GM21529 (cell line): ENCODE measurements at regions not wholly inside any gene's neighbourhood (a gene's known extent, or its start where the extent isn't known, plus 50 kb on each side); places are given as distances from the start of the nearest gene placed in this dataset.

Experiments used
- ATAC-seq: cut with Tn5 transposase; IDR thresholded peaks from one replicate; pipeline ENCODE4 v1.9.1; 2021; ENCODE audit not compliant: unreplicated experiment

- ATAC-seq, result no peak
Measured at GRCh38 chr3:70805061-70805889, 492.8 kb upstream of the MDFIC2 start.

GRCh38 chr3:70803891-70804290, 491.5 kb upstream of the MDFIC2 start:
- ATAC-seq, result no peak

GRCh38 chr3:70803319-70803718, 490.9 kb upstream of the MDFIC2 start:
- ATAC-seq, result no peak

- ATAC-seq, result no peak
Measured at GRCh38 chr3:70800951-70801350, 488.5 kb upstream of the MDFIC2 start.

- ATAC-seq, result no peak
Measured at GRCh38 chr3:70789878-70790277, 477.4 kb upstream of the MDFIC2 start.

- no peak for ATAC-seq
Measured at GRCh38 chr3:70780790-70781189, 468.4 kb upstream of the MDFIC2 start.

- no peak for ATAC-seq
Measured at GRCh38 chr3:70779296-70779695, 466.9 kb upstream of the MDFIC2 start.

- no peak for ATAC-seq
Measured at GRCh38 chr3:70776081-70776480, 463.6 kb upstream of the MDFIC2 start.

- no peak for ATAC-seq
Measured at GRCh38 chr3:70775257-70775656, 462.8 kb upstream of the MDFIC2 start.

- ATAC-seq, result no peak
Measured at GRCh38 chr3:70774641-70775040, 462.2 kb upstream of the MDFIC2 start.

GRCh38 chr3:70771426-70772147, 459.1 kb upstream of the MDFIC2 start:
- ATAC-seq, result no peak

- ATAC-seq, result no peak
Measured at GRCh38 chr3:70770650-70771049, 458.2 kb upstream of the MDFIC2 start.

- ATAC-seq, result no peak
Measured at GRCh38 chr3:70766301-70766700, 453.9 kb upstream of the MDFIC2 start.

GRCh38 chr3:70763894-70764293, 451.5 kb upstream of the MDFIC2 start:
- ATAC-seq, result no peak

- no peak for ATAC-seq
Measured at GRCh38 chr3:70757658-70758057, 445.2 kb upstream of the MDFIC2 start.

GRCh38 chr3:70755526-70755925, 443.1 kb upstream of the MDFIC2 start:
- no peak for ATAC-seq

- ATAC-seq, result no peak
Measured at GRCh38 chr3:70754314-70754713, 441.9 kb upstream of the MDFIC2 start.

GRCh38 chr3:70753572-70753971, 441.1 kb upstream of the MDFIC2 start:
- no peak for ATAC-seq

GRCh38 chr3:70752051-70752450, 439.6 kb upstream of the MDFIC2 start:
- no peak for ATAC-seq

GRCh38 chr3:70749122-70749521, 436.7 kb upstream of the MDFIC2 start:
- no peak for ATAC-seq

- ATAC-seq, result no peak
Measured at GRCh38 chr3:70748593-70748992, 436.2 kb upstream of the MDFIC2 start.

- ATAC-seq, result no peak
Measured at GRCh38 chr3:70747847-70748246, 435.4 kb upstream of the MDFIC2 start.
